ENCODE measurements at regions not wholly inside any gene's neighbourhood (a gene's known extent, or its start where the extent isn't known, plus 50 kb on each side); places are given as distances from the start of the nearest gene placed in this dataset.

- TF ChIP-seq, protein P1, sequence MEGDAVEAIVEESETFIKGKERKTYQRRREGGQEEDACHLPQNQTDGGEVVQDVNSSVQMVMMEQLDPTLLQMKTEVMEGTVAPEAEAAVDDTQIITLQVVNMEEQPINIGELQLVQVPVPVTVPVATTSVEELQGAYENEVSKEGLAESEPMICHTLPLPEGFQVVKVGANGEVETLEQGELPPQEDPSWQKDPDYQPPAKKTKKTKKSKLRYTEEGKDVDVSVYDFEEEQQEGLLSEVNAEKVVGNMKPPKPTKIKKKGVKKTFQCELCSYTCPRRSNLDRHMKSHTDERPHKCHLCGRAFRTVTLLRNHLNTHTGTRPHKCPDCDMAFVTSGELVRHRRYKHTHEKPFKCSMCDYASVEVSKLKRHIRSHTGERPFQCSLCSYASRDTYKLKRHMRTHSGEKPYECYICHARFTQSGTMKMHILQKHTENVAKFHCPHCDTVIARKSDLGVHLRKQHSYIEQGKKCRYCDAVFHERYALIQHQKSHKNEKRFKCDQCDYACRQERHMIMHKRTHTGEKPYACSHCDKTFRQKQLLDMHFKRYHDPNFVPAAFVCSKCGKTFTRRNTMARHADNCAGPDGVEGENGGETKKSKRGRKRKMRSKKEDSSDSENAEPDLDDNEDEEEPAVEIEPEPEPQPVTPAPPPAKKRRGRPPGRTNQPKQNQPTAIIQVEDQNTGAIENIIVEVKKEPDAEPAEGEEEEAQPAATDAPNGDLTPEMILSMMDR (IDR thresholded peaks at IDR 0.05 in 4 of 5, conservative IDR thresholded peaks at IDR 0.05 in 1 of 5): no peak
- no peak for TF ChIP-seq POLR2A (IDR thresholded peaks at IDR 0.05)
These were observed 458.1 kb downstream of the RPS24 start for GRCh38 chr10:78491812-78492211.

Data from gastrocnemius medialis (tissue), 4 donors.